Right lobe of liver (tissue), 6 donors: ENCODE measurements at regions not wholly inside any gene's neighbourhood (a gene's known extent, or its start where the extent isn't known, plus 50 kb on each side); places are given as distances from the start of the nearest gene placed in this dataset.

Source experiments
- ATAC-seq, 4 donors: fragments of 200-7000 bp; cut with Tn5 transposase; one replicate each; pipeline ENCODE4 v1.9.1; 2020; ENCODE audit warnings: mild to moderate bottlenecking in 4 of 4, moderate library complexity in 4 of 4
- DNase-seq, 3 donors: peaks; one replicate each; pipeline ENCODE4 v3.0.0-alpha.2; 2020
- H3K27ac ChIP-seq, 3 donors: fragments of 200-600 bp; one replicate each; pipeline ENCODE4 v1.8.0; 2022
- H3K27me3 ChIP-seq, 2 donors: fragments of 200-600 bp; one replicate each; pipeline ENCODE4 v1.8.0; 2022
- H3K36me3 ChIP-seq, 4 donors: fragments of 200-600 bp; sonication (generic) in 1 of 4; one replicate each; pipeline versions ENCODE4 v1.5.1 to v1.8.0; 2017 to 2022; ENCODE audit warnings: control low read depth in 1 of 4
- H3K4me1 ChIP-seq, 4 donors: fragments of 200-600 bp; sonication (generic) in 1 of 4; one replicate each; pipeline versions ENCODE4 v1.5.1 to v1.8.0; 2017 to 2022; ENCODE audit warnings: control low read depth in 1 of 4
- H3K4me3 ChIP-seq, 3 donors: fragments of 200-600 bp; one replicate each; pipeline ENCODE4 v1.8.0; 2022
- H3K9me3 ChIP-seq, 4 donors: fragments of 200-600 bp; sonication (generic) in 1 of 4; one replicate each; pipeline versions ENCODE4 v1.5.1 to v1.8.0; 2017 to 2022; ENCODE audit warnings: control low read depth in 1 of 4
- POLR2A ChIP-seq: fragments of 450-650 bp; IDR thresholded peaks from one replicate; pipeline ENCODE4 v1.6.1; 2017; ENCODE audit warnings: antibody characterized with exemption, mild to moderate bottlenecking
- WGBS: methylation state at CpG from one replicate; pipeline ENCODE4 v1.1.6; 2018; ENCODE audit warnings: low coverage, low lambda C conversion rate; ENCODE audit not compliant: insufficient coverage; ENCODE audit errors: missing lambda C conversion rate; 5-methylcytosine and 5-hydroxymethylcytosine counted together
- intact Hi-C, 2 donors: fragments of 100-400 bp; cut with DNase I; formaldehyde crosslinking; loops; one replicate each; pipeline versions ENCODE4 v1.11.2 to v1.14.1; 2022
- TF ChIP-seq, protein P1 (sequence below), 4 donors: fragments of 200-600 bp in 3 of 4; fragments of 450-650 bp in 1 of 4; IDR thresholded peaks; one replicate each; pipeline versions ENCODE4 v1.5.1 to v1.8.0; 2016 to 2022; ENCODE audit warnings: antibody characterized with exemption in 4 of 4, mild to moderate bottlenecking in 2 of 4
- donor health status: DM: no; HTN: yes; CAD: no.
- donor health status: DM: no; HTN: no; CAD: no.
- donor health status: DM: no; HTN: no; CAD: no.
- donor health status: DM: no; HTN: yes; CAD: no.
- donor health status: DM: no; HTN: yes; CAD: no.

GRCh38 chr2:196289000-196289399 lies 117.6 kb upstream of the STK17B start:
- intact Hi-C loops = loop anchor here in 1 of 2 donors (10.0 kb wide), 1 partner anchor 466 kb away; no protein-coding TSS in a partner anchor

GRCh38 chr2:196290136-196290535 lies 118.8 kb upstream of the STK17B start:
- intact Hi-C loops = no loop called here
- no peak overlapping the region for H3K4me3 ChIP-seq
- H3K27ac ChIP-seq = no peak overlapping the region
- no peaks in the 10 kb centered on the region for H3K9me3 ChIP-seq
- H3K36me3 ChIP-seq = no peaks in the 10 kb centered on the region
- TF ChIP-seq POLR2A = no peak
- TF ChIP-seq, protein P1, sequence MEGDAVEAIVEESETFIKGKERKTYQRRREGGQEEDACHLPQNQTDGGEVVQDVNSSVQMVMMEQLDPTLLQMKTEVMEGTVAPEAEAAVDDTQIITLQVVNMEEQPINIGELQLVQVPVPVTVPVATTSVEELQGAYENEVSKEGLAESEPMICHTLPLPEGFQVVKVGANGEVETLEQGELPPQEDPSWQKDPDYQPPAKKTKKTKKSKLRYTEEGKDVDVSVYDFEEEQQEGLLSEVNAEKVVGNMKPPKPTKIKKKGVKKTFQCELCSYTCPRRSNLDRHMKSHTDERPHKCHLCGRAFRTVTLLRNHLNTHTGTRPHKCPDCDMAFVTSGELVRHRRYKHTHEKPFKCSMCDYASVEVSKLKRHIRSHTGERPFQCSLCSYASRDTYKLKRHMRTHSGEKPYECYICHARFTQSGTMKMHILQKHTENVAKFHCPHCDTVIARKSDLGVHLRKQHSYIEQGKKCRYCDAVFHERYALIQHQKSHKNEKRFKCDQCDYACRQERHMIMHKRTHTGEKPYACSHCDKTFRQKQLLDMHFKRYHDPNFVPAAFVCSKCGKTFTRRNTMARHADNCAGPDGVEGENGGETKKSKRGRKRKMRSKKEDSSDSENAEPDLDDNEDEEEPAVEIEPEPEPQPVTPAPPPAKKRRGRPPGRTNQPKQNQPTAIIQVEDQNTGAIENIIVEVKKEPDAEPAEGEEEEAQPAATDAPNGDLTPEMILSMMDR (IDR thresholded peaks at IDR 0.05) = no peak
- H3K4me1 ChIP-seq = no peaks in the 10 kb centered on the region
- DNase-seq (no peak), ATAC-seq (no peak)
- H3K27me3 ChIP-seq = no peaks in the 10 kb centered on the region

More at GRCh38 chr2:196289000-196289399, 117.6 kb upstream of the STK17B start:
- ATAC-seq (no peak), DNase-seq (no peak)
- H3K4me1 ChIP-seq = no peaks in the 10 kb centered on the region
- no peak overlapping the region for H3K27ac ChIP-seq
- H3K9me3 ChIP-seq = no peaks in the 10 kb centered on the region
- H3K27me3 ChIP-seq = no peaks in the 10 kb centered on the region
- H3K36me3 ChIP-seq = no peaks in the 10 kb centered on the region
- H3K4me3 ChIP-seq = no peak overlapping the region
- TF ChIP-seq, protein P1 (IDR thresholded peaks at IDR 0.05) = no peak
- no peak for TF ChIP-seq POLR2A
- 35% methylated on average over 2 of the region's 2 CpGs for WGBS

GRCh38 chr2:196290569-196290968 lies 119.2 kb upstream of the STK17B start:
- TF ChIP-seq, protein P1 (IDR thresholded peaks at IDR 0.05) = no peak
- no peak for TF ChIP-seq POLR2A
- H3K27me3 ChIP-seq = no peaks in the 10 kb centered on the region
- DNase-seq (no peak), ATAC-seq (no peak)
- H3K4me1 ChIP-seq = no peaks in the 10 kb centered on the region
- WGBS = 71% methylated on average over 1 of the region's 1 CpG
- no peaks in the 10 kb centered on the region for H3K36me3 ChIP-seq
- intact Hi-C loops = no loop called here
- no peaks in the 10 kb centered on the region for H3K9me3 ChIP-seq
- no peak overlapping the region for H3K27ac ChIP-seq
- no peak overlapping the region for H3K4me3 ChIP-seq

DNA sequence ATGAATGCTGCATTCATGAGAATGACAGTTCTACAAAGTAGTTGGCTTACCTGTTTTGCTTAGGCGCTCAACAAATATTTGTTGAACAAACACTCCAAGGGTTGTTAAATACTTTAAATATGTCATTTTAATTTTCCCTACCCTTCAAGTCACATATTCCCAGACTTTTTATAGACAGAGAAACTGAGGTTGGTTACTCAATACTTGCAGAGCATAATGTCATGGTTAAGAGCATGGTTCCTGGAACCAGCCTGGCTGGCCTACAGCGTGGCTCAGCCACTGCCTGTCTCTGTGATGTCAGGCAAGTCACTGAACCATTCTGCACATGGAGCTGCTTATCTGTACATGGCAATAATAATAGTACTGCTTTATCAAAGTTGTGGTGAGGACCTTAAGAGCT lies 120.0 kb upstream of the STK17B start:
- no peaks in the 10 kb centered on the region for H3K9me3 ChIP-seq
- no peak overlapping the region for H3K4me3 ChIP-seq
- DNase-seq (no peak), ATAC-seq (no peak)
- no peak overlapping the region for H3K27ac ChIP-seq
- no peaks in the 10 kb centered on the region for H3K4me1 ChIP-seq
- H3K27me3 ChIP-seq = no peaks in the 10 kb centered on the region
- 87% methylated on average over 2 of the region's 2 CpGs for WGBS
- intact Hi-C loops = no loop called here
- H3K36me3 ChIP-seq = no peaks in the 10 kb centered on the region
- TF ChIP-seq, protein P1 (IDR thresholded peaks at IDR 0.05) = no peak
- TF ChIP-seq POLR2A = no peak
